Dendritic cell treated with granulocyte-macrophage colony-stimulating factor and Interleukin-4, amounts not matched to agents 40 ng/mL and 50 ng/mL, for 4 days (primary cell): ENCODE measurements at regions not wholly inside any gene's neighbourhood (a gene's known extent, or its start where the extent isn't known, plus 50 kb on each side); places are given as distances from the start of the nearest gene placed in this dataset.
A peak's percentile ranks its signal among the peaks of the same experiment; 100 is the strongest.
"Not testable (repeated sequence)": the region's sequence is repeated elsewhere in the genome, so short reads cannot be mapped to it uniquely, and the experiment has no call there.

Experiments
- H3K27ac Mint-ChIP-seq: one replicate; pipeline ENCODE4 v1.8.0; 2022; ENCODE audit warnings: mild to moderate bottlenecking, mixed read lengths
- H3K27me3 Mint-ChIP-seq: one replicate; pipeline ENCODE4 v1.8.0; 2022; ENCODE audit warnings: mild to moderate bottlenecking, mixed read lengths
- H3K36me3 Mint-ChIP-seq: one replicate; pipeline ENCODE4 v1.8.0; 2022; ENCODE audit warnings: low read depth, mixed read lengths
- H3K4me1 Mint-ChIP-seq: one replicate; pipeline ENCODE4 v1.8.0; 2022; ENCODE audit warnings: low read depth, mixed read lengths
- H3K4me3 Mint-ChIP-seq: one replicate; pipeline ENCODE4 v1.8.0; 2022; ENCODE audit warnings: mild to moderate bottlenecking, moderate library complexity, mixed read lengths
- H3K9me3 Mint-ChIP-seq: one replicate; pipeline ENCODE4 v1.8.0; 2022; ENCODE audit warnings: mixed read lengths
- intact Hi-C: fragments of 100-400 bp; cut with micrococcal nuclease; formaldehyde crosslinking; loops from one replicate; pipeline ENCODE4 v1.15.0; 2022

DNA sequence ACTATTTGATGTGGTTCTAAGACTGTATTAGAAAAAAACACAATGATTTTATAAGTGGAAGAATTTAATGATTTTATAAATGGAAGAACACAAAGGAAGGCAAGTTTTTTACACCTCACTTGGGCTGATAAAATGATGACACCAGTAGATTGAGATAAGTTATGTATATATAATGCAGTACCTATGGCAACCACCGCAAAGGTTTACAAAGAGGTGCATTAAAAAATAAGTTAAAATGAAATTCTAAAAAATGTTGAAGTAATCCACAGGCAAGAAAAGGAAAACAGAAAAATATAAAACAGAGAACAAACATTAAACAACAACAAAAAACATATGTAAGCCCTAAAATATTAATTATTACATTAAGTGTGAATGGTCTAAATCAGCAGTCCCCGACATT, 490.9 kb upstream of the AADAT start:
- Mint-ChIP-seq H3K36me3 (no peaks in the 10 kb centered on the region), H3K4me1 (no peaks in the 10 kb centered on the region), H3K4me3 (no peak overlapping the region), H3K27ac (no peak overlapping the region), H3K27me3 (no peaks in the 10 kb centered on the region), H3K9me3 (peaks cover 24% of the 10 kb centered on the region)
- intact Hi-C loops, result no loop called here

DNA sequence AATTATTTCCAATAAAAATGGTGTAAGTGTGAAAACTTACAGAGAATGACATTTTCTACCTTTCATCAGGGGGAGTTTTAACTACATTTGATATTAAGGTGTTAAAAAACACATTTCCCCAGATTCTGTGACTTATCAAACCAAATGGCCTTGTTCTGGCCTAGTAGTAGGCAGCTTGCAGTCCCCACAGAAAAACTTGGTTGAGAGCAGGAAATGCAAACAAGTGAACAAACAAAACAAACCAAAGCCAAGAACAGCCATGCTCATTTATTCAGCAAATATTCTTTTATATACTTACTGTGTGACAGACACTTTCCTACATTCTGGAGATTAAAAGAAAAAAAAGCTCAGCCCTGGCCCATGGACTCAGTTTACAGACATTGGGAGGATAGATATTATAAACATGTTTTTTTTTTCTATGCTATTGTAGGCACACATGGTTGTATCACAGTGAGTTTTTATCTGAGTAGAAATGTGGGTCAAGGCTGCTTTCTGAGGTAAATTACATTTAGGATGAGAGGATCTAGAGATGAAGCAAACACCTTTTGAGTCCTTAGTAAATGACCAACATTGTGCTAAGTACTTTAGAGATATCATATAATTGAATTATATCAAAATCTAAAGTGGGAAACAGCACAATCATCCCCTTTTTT, 449.2 kb upstream of the AADAT start:
- no peak overlapping the region for H3K27ac Mint-ChIP-seq

GRCh38 chr4:170529748-170530722, 440.3 kb upstream of the AADAT start:
- no peaks in the 10 kb centered on the region for H3K36me3 Mint-ChIP-seq
- H3K4me3 Mint-ChIP-seq, result no peak overlapping the region
- intact Hi-C loops, result no loop called here
- no peak overlapping the region for H3K27ac Mint-ChIP-seq
- H3K27me3 Mint-ChIP-seq, result no peaks in the 10 kb centered on the region
- no peaks in the 10 kb centered on the region for H3K9me3 Mint-ChIP-seq
- H3K4me1 Mint-ChIP-seq, result no peaks in the 10 kb centered on the region

More for the DNA sequence above, 449.2 kb upstream of the AADAT start:
- no peaks in the 10 kb centered on the region for H3K36me3 Mint-ChIP-seq
- intact Hi-C loops, result no loop called here
- H3K4me1 Mint-ChIP-seq, result no peaks in the 10 kb centered on the region
- no peak overlapping the region for H3K4me3 Mint-ChIP-seq
- no peaks in the 10 kb centered on the region for H3K27me3 Mint-ChIP-seq
- H3K9me3 Mint-ChIP-seq, result peaks cover 9% of the 10 kb centered on the region

GRCh38 chr4:170526471-170526870, 436.7 kb upstream of the AADAT start:
- no peak overlapping the region for H3K27ac Mint-ChIP-seq
- no peaks in the 10 kb centered on the region for H3K9me3 Mint-ChIP-seq
- no peaks in the 10 kb centered on the region for H3K27me3 Mint-ChIP-seq
- H3K36me3 Mint-ChIP-seq, result no peaks in the 10 kb centered on the region
- intact Hi-C loops, result no loop called here
- H3K4me3 Mint-ChIP-seq, result no peak overlapping the region
- H3K4me1 Mint-ChIP-seq, result no peaks in the 10 kb centered on the region

- no peak overlapping the region for H3K4me3 Mint-ChIP-seq
- no peaks in the 10 kb centered on the region for H3K4me1 Mint-ChIP-seq
- no peaks in the 10 kb centered on the region for H3K36me3 Mint-ChIP-seq
- peaks cover 10% of the 10 kb centered on the region for H3K9me3 Mint-ChIP-seq
- H3K27me3 Mint-ChIP-seq, result no peaks in the 10 kb centered on the region
- H3K27ac Mint-ChIP-seq, result no peak overlapping the region
- intact Hi-C loops, result no loop called here
Measured at GRCh38 chr4:170522427-170522970, 432.7 kb upstream of the AADAT start.

GRCh38 chr4:170497689-170498088, 407.9 kb upstream of the AADAT start:
- H3K4me1 Mint-ChIP-seq, result no peaks in the 10 kb centered on the region
- intact Hi-C loops, result no loop called here
- H3K9me3 Mint-ChIP-seq, result peaks cover 6% of the 10 kb centered on the region
- no peaks in the 10 kb centered on the region for H3K27me3 Mint-ChIP-seq
- H3K4me3 Mint-ChIP-seq, result no peak overlapping the region
- H3K36me3 Mint-ChIP-seq, result no peaks in the 10 kb centered on the region
- H3K27ac Mint-ChIP-seq, result no peak overlapping the region

GRCh38 chr4:170497112-170497511, 407.4 kb upstream of the AADAT start:
- Mint-ChIP-seq H3K9me3 (peaks cover 6% of the 10 kb centered on the region), H3K4me1 (no peaks in the 10 kb centered on the region), H3K27me3 (no peaks in the 10 kb centered on the region), H3K4me3 (peak overlapping the region; percentile 44), H3K36me3 (no peaks in the 10 kb centered on the region), H3K27ac (no peak overlapping the region)
- intact Hi-C loops, result no loop called here

DNA sequence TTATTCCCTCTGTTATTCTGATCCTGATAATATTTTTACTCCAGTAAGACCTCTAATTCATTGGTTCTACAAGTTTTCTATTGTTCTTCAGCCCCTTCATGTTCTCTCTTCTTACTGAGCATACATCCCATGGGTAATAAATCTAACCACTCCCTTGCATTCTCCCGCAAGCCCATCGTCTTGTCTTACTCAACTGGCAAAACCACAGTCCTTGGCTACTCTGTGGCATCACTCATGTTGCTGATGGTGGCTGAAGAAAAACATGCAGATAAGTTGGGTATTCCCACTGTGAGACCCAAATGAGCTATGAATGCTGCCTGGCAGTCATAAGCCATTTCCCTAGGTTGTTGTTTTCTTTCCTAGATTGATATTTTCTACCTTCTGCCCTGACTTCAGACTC, 402.2 kb upstream of the AADAT start:
- no peaks in the 10 kb centered on the region for H3K4me1 Mint-ChIP-seq
- no peaks in the 10 kb centered on the region for H3K9me3 Mint-ChIP-seq
- no peak overlapping the region for H3K4me3 Mint-ChIP-seq
- intact Hi-C loops, result no loop called here
- H3K36me3 Mint-ChIP-seq, result no peaks in the 10 kb centered on the region
- H3K27ac Mint-ChIP-seq, result no peak overlapping the region
- H3K27me3 Mint-ChIP-seq, result no peaks in the 10 kb centered on the region

GRCh38 chr4:170476351-170476750, 386.6 kb upstream of the AADAT start:
- H3K4me1 Mint-ChIP-seq, result no peaks in the 10 kb centered on the region
- H3K9me3 Mint-ChIP-seq, result no peaks in the 10 kb centered on the region
- H3K36me3 Mint-ChIP-seq, result no peaks in the 10 kb centered on the region
- no peak overlapping the region for H3K27ac Mint-ChIP-seq
- intact Hi-C loops, result no loop called here
- H3K27me3 Mint-ChIP-seq, result no peaks in the 10 kb centered on the region
- no peak overlapping the region for H3K4me3 Mint-ChIP-seq

DNA sequence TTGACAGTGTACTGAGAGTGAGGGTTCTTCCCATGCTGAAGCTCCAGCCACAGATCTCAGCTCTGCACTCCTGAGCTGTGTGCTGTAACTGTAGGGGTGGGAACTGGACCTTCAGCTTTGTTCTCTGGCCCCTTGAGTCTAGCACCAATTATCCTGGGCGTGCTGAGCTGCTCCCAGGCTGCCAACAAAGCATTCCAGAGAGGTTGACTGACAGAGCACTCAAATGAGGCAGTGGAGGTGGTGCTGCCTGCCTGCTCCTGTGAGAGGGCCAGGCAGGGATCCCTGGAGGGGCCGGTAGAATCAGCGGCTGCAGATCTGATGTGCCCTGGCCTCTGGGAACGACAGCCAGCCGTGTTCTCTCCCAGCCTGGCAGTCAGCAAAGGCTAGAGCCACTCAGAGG, 375.7 kb upstream of the AADAT start:
- intact Hi-C loops, result no loop called here
- Mint-ChIP-seq H3K27me3 (no peaks in the 10 kb centered on the region), H3K9me3 (peaks cover 30% of the 10 kb centered on the region), H3K27ac (no peak overlapping the region), H3K4me1 (no peaks in the 10 kb centered on the region), H3K36me3 (no peaks in the 10 kb centered on the region), H3K4me3 (no peak overlapping the region)

DNA sequence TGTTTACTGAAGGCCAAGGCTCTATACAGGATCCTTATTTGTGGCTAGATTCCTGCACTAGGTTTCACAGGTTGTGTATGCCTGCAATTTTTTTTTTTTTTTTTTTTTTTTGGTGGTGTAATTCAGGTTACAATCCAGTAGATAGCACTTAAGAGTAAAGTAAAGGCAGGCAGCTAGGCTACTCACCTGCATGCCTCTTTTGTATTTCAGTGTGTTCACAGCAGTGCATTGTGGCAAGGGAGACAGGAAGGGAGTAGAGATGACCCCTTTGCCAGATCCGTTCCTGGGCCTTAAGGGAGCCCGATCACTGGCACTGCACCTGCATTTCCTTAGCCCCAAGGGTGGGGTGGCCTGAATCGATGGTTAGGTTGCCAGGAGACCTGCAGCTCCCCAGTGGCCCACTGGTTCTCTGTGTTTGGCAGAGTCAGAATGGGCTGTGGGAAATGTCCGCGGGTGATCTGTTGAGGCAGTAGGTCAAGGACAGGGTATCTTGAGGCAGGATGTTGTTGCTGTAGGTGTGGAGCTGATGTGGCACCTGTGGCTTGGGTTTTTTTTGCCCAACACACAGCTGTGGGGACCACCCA, 374.9 kb upstream of the AADAT start:
- H3K27ac Mint-ChIP-seq, result no peak overlapping the region
- no peaks in the 10 kb centered on the region for H3K4me1 Mint-ChIP-seq
- peaks cover 25% of the 10 kb centered on the region for H3K9me3 Mint-ChIP-seq
- H3K4me3 Mint-ChIP-seq, result no peak overlapping the region
- intact Hi-C loops, result no loop called here
- H3K27me3 Mint-ChIP-seq, result no peaks in the 10 kb centered on the region
- no peaks in the 10 kb centered on the region for H3K36me3 Mint-ChIP-seq

DNA sequence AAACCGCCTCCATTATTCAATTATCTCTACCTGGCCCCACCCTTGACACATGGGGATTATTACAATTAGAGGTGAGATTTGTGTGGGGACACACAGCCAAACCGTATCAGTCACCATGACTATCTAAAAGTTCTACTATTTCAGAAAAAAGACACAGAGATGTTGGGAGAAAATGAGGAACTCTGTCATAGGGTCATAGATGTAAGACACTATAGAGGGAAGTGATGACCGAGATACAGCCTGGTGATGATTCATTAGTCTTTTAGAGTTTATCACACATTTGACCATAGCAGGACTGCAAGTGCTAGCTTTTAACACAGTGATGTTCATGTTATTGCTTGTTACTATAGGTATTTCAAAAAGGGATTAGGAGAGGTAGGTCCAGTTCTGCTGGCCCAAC, 357.0 kb upstream of the AADAT start:
- Mint-ChIP-seq H3K4me1 (no peaks in the 10 kb centered on the region), H3K4me3 (no peak overlapping the region), H3K27me3 (no peaks in the 10 kb centered on the region), H3K9me3 (peaks cover 14% of the 10 kb centered on the region), H3K27ac (no peak overlapping the region), H3K36me3 (no peaks in the 10 kb centered on the region)
- intact Hi-C loops, result no loop called here

GRCh38 chr4:170441146-170441545, 351.4 kb upstream of the AADAT start:
- intact Hi-C loops, H3K27ac Mint-ChIP-seq, H3K4me3 Mint-ChIP-seq, H3K4me1 Mint-ChIP-seq, H3K27me3 Mint-ChIP-seq, H3K36me3 Mint-ChIP-seq: not testable (repeated sequence)
- H3K9me3 Mint-ChIP-seq, result peaks cover 14% of the 10 kb centered on the region

DNA sequence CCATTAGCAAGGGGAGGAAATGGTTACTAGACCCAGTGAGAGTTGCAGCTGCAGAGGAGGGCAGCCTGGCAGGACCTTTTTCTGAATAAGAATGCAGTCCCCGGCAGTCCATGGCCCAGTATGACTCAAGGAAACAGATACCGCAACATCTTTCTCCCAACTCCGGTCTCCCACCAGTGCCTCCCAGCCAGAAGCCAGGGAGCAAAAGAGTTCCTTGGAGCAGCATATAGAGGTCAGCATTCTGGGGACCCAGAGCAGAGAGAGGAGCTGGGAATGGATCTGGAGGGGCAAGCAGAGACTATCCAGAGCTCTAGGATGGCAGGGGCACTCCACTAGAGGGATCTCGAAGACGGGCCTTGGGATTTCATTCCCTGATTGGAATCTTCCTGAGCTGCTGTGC, 339.2 kb upstream of the AADAT start:
- intact Hi-C loops, result no loop called here

More for the DNA sequence above, 339.2 kb upstream of the AADAT start:
- no peak overlapping the region for H3K4me3 Mint-ChIP-seq
- no peaks in the 10 kb centered on the region for H3K27me3 Mint-ChIP-seq
- H3K4me1 Mint-ChIP-seq, result no peaks in the 10 kb centered on the region
- H3K27ac Mint-ChIP-seq, result no peak overlapping the region
- peaks cover 29% of the 10 kb centered on the region for H3K9me3 Mint-ChIP-seq
- no peaks in the 10 kb centered on the region for H3K36me3 Mint-ChIP-seq
